ENCODE measurements at regions not wholly inside any gene's neighbourhood (a gene's known extent, or its start where the extent isn't known, plus 50 kb on each side); places are given as distances from the start of the nearest gene placed in this dataset.

DNA sequence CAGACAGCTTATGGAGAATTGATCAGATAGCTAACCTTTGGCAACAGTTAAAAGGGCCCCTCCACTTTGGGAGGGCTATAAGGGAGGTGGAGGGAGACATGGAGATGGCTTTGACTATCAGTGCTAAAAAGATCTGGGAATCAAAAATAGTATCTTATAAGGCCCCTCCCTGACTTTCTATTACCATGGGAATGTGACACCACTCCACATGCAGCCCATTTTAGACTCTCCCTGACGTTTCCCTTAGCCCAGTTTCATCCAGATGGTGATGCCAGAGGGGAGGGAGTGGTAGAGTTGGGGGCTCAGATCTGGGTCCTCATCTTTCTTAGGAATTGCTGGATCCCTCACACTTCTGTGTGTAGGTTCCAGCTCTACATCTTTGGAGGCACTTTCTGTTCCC is 200.0 kb upstream of the DTNBP1 start:
- DNase-seq (ENCODE audit: low read depth), result no peak
- no peak overlapping the region for H3K4me3 ChIP-seq (ENCODE audit: low read depth, low read length)

DNA sequence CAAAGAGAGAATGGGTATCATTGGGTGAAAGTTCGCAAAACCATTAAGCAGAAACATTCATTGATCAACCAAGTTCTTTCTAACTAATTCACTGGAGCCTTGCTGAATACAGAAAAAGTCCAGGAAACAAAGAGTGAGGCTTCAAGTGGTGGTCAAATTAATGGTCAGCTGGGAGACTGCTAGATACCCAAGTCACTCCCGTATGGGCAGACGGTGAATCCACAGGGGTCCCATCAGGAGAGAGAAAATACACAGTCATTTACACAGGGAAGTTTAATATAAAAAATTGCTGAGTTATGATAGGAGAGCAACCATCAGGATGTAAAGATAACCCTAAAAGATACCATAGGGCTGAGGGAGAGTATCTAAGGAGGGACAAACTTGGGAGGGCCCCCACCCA is 198.7 kb upstream of the DTNBP1 start:
- no peak overlapping the region for H3K4me3 ChIP-seq (ENCODE audit: low read depth, low read length)
- no peak for DNase-seq (ENCODE audit: low read depth)

DNA sequence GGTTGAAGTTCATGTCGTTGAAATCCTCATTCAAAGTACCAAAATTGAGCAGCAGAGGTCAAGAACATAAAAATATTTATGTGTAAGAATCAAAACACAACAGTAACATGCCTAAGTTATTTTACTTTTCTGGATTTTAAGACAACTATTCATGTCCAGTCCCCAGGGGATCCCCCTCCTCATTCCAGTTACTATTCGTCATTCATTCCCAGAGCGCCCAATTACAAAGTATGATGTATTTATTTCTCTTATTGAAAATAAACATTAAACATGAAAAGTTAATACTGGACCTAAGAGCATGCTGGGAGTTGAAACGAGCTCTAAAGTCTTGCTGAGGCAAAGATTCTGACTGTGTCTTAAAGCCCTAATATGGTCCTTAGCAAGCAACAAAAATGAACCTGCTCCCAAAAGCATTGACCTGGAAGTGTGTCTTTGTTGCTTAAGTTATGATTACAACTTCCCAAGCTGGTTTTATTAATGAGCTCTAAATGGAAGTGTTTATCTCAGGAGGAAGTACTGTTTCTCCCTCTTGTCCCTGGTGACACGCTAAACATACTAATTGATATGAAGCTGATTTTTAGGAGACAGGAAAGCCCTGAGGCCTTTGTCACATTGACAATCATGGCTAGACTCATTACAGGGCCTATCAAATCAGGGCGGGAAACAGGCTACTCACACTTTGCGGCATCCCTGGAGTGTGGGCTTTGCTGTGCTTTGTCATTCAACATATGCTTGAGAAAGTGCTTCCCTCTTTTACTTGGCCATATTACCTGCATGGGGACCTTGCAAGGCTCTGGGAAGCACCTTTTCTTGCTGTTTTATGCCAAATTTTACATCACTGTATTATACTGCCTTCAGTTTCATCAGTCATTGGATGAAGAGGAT is 192.2 kb upstream of the DTNBP1 start:
- no peak overlapping the region for H3K4me3 ChIP-seq (ENCODE audit: low read depth, low read length)
- no peak for DNase-seq (ENCODE audit: low read depth)

DNA sequence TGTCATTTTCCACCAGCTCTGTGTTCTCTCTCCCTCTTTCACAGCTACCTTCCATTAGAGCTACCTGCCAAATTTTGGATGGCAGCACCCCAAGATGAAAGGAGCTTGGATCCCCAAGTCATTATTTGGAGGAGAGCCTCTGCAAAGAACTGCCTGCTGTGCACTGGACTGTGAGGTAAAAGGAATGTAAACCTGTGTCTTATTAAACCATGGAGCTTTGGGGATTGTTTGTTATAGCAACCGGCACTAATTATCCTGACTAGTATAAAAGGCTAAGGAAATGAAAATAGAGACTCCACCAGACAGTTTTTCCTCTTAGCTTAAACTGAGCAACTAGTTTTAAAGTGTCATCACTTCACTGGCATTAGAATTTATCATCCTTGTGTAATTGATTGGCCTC is 191.6 kb upstream of the DTNBP1 start:
- H3K4me3 ChIP-seq (ENCODE audit: low read depth, low read length), result no peak overlapping the region
- no peak for DNase-seq (ENCODE audit: low read depth)

DNA sequence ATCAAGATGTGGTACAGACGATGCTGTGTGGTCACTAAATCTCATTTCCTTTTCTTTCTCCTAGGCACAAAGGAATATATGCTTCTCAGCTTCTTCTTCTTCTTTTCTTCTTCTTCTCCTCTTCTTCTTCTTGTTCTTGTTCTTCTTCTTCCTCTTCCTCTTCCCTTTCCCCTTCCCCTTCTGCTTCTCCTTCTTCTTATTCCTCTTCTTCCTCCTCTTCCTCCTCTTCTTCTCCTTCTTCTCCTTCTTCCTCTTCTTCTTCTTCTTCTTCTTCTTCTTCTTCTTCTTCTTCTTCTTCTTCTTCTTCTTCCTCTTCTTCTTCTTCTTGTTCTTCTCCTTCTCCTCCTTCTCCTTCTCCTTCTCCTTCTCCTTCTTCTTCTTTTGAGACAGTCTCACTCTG is 190.4 kb upstream of the DTNBP1 start:
- H3K4me3 ChIP-seq (ENCODE audit: low read depth, low read length), result no peak overlapping the region
- DNase-seq (ENCODE audit: low read depth), result no peak

DNA sequence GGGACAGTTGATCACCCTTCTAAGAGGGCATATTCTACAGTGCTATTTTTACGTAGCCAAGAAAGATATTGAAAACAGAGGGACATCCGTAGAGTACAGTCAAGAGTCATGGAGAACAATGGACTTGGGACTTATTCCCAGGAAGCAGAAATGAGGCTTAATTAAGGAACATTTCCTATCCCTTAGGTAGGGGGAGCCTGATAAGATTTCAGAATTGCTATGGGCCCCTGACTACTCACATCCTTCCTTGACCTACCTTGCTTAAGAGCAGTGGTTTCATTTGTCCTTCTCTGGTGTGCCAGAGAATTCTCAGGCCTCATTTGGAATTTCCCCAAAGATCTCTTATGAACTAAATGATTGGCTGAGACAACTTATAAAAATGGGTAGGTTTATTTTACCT is 189.5 kb upstream of the DTNBP1 start:
- DNase-seq (ENCODE audit: low read depth), result no peak
- H3K4me3 ChIP-seq (ENCODE audit: low read depth, low read length), result no peak overlapping the region

DNA sequence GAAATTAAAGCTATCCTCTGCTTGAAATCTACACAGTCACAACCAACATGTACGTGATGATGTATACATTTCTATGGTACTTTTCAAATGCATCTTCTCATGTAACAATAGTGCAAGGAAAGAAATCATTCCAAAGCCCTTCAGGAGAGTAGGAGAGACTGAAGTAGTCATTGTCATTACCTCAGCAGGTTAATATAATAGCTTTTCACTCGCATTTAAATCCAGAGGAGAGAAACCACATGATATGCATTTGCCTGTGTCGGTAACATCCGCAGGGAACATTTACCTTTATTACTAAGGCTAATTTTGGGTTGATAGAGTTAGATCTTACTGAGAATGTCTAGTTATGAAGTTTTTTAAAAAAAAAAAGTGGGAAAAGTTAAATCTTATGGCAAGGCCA is 186.6 kb upstream of the DTNBP1 start:
- no peak for DNase-seq (ENCODE audit: low read depth)
- no peak overlapping the region for H3K4me3 ChIP-seq (ENCODE audit: low read depth, low read length)

DNA sequence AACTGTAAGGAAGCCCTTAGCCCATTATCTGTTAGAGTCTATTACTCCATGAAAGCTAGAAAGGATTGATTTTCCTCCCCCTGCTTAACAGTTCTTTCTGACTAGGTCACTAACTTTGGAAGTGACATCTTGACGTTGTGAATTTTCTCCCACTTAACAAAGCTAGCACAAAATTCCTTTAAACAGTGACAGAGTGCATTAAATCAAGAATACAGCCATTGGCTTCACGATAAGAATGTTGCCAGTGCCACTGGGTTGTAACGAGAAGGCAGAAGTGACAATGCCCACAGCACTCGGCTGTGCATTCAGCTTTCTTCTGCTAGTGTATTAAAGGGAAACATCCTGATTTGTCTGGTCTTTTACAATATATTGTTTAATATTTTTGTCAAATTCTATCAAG is 182.7 kb upstream of the DTNBP1 start:
- DNase-seq (ENCODE audit: low read depth), result no peak
- H3K4me3 ChIP-seq (ENCODE audit: low read depth, low read length), result no peak overlapping the region

DNA sequence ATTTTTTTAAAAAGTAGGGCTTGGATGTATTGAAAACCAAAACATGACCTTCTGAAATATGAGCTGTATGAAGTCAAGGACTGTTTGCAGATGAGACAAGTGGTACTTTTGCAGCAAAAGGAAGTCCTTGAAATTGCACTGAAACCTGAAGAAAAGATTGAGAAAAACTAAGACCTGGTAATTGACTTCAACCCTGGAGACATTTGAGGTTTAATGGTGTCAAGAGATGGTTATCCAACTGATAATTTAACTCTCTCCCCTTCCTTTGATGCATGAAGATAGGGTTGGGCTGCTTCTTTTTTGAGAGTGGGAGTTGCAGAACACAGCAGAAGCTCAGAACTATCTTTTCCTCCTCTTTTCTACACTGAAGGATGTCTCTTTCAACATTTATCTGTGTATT is 180.9 kb upstream of the DTNBP1 start:
- H3K4me3 ChIP-seq (ENCODE audit: low read depth, low read length), result no peak overlapping the region
- DNase-seq (ENCODE audit: low read depth), result no peak

DNA sequence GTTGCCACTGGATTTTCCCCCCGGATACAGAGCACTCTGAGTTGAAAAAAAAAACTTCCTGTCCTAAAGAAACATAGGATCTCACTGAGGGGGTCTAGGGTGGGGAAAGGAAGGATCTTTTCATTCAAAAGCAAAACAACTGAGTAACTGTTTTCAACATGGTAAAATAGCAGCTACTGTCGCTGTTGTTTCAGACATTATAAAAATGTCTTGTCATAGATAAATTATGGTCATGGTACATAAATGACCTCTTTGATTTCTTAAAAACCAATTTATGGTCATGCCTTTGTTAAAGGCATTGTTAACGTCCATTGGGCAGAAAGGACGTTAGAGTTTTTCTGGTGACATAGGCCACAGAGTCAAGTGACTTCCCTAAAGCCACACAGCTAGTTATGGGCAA is 180.4 kb upstream of the DTNBP1 start:
- DNase-seq (ENCODE audit: low read depth), result no peak
- H3K4me3 ChIP-seq (ENCODE audit: low read depth, low read length), result no peak overlapping the region

DNA sequence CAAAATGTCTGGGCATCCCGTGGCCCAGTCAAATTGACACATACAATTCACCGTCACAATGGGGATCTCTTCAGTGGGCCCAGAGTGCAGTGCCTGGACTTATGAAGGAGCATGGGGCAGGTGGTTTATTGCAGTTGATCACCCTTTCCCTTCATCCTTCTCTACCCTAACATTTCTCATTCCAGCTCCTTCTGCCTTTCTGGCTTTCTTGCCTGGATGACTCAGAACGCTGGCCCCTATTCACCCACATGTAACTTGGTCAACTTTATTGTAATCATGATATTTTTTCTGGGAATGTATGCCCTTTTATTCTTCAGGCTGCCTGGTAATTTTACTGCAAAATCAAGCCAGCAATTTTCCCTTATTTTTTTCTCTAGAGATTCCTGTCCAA is 179.9 kb upstream of the DTNBP1 start:
- no peak for DNase-seq (ENCODE audit: low read depth)
- H3K4me3 ChIP-seq (ENCODE audit: low read depth, low read length), result no peak overlapping the region

DNA sequence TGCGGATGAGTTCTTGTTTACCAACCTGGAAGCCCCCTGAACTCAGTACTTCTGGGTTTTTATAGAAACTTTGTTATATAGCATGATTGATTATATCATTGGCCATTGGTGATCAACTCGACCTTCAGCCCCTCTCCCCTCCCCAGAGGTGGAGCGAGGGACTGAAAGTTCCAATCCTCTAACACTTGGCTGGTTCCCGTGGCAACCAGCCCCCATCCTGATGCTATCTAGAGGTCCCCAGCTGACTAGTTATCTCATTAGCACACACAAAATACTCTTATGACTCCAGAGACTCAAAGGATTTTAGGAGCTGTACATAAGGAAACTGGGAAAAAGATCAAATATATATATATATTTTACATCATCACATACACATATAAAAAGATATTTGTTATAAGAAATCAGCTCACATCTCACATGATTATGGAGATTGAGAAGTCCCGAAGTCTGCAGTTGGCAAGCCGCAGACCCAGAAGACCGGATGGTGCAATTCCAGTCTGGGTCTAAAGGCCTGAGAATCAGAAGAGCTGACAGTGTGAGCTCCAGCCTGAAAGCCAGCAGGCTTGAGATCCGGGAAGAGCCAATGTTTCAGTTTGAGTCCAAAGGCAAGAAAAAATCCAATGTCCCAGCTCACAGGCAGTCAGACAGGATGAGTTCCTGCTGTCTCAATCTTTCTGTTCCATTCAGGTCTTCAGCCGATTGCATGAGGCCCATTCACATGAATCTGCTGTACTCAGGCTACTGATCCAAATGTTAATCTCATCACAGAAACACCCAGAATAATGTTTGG is 179.3 kb upstream of the DTNBP1 start:
- H3K4me3 ChIP-seq (ENCODE audit: low read depth, low read length), result no peak overlapping the region
- DNase-seq (ENCODE audit: low read depth), result no peak

DNA sequence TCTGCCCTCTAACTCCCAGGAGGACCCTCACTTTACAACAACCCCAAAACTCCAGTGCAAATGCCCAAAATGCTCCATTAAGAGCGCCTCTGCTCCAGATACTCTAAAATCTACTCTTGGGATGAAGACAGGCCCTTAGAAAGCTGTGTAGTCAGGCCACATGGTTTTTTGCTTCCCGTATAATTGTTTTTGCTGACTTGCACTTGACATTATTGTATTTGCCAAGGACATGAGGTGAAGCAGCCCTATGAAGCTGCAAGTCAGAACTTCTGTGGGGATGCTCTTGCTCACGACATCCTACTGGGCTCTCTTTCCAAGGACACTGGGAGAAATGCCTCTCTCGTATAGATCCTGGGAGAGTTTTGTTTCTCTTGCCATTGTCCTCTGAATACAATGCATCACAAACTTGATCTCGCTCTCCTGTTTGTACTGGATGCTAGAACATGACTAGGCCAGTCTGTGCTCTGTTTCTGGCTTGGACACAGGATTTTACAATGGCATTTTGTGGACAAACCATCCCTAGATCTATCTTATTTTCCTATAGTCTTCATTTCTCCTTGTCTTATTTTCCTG is 177.2 kb upstream of the DTNBP1 start:
- no peak for DNase-seq (ENCODE audit: low read depth)

DNA sequence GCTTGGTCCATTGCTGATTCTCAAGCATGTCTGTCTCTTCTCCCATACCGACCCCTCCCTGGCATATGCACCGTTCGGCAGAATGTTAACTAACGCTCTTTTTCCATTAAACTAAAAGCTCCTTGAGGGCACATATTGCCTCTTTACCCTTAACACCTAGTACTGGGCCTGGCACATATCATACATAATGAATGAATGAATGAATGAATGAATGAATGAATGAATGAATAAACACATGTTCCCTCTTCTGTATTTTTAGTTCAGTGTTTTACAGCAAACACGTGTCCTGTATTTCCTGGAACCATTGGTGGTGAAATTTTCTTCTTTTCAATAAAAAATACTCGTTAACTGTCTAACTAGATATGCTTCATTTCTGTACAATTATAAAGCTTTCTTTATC is 174.4 kb upstream of the DTNBP1 start:
- DNase-seq (ENCODE audit: low read depth), result no peak

More for the DNA sequence above, 177.2 kb upstream of the DTNBP1 start:
- no peak overlapping the region for H3K4me3 ChIP-seq (ENCODE audit: low read depth, low read length)

DNA sequence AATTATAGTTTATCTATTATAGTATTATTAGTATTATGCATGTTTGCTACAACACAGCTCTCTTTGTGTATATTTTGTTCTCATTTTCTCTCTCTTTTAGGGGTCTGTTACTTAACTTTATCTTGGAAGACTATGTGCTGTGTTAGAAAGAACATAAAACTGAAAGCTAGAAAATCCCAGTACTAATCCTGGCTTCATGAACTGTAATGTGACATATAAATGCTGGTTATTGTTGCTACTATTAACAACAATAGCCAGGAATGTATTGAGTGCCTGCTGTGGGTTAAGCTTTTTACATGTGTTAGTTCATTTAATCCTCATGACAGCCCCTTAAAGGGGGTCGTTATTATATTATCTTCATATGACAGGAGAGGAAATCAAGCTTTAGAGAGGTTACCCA is 170.0 kb upstream of the DTNBP1 start:
- no peak for DNase-seq (ENCODE audit: low read depth)
- H3K4me3 ChIP-seq (ENCODE audit: low read depth, low read length), result no peak overlapping the region

More for the DNA sequence above, 174.4 kb upstream of the DTNBP1 start:
- H3K4me3 ChIP-seq (ENCODE audit: low read depth, low read length), result no peak overlapping the region

DNA sequence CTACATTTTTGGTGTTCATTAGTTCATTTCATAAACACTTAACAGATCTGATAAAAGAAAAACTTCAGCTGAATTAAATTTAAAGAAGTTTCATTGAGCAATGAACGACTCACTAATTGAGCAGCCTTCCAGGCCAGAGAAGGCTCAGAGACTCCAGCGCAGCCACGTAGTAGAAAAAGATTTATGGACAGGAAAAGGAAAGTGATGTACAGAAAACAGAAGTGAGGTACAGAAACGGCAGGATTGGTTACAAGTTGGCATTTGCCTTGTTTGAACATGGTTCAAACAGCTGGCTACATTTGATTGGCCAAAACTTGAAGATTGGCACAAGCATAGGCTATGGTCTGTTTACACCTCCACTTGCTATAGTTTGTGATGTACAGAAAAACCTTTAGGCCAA is 166.3 kb upstream of the DTNBP1 start:
- no peak for DNase-seq (ENCODE audit: low read depth)

DNA sequence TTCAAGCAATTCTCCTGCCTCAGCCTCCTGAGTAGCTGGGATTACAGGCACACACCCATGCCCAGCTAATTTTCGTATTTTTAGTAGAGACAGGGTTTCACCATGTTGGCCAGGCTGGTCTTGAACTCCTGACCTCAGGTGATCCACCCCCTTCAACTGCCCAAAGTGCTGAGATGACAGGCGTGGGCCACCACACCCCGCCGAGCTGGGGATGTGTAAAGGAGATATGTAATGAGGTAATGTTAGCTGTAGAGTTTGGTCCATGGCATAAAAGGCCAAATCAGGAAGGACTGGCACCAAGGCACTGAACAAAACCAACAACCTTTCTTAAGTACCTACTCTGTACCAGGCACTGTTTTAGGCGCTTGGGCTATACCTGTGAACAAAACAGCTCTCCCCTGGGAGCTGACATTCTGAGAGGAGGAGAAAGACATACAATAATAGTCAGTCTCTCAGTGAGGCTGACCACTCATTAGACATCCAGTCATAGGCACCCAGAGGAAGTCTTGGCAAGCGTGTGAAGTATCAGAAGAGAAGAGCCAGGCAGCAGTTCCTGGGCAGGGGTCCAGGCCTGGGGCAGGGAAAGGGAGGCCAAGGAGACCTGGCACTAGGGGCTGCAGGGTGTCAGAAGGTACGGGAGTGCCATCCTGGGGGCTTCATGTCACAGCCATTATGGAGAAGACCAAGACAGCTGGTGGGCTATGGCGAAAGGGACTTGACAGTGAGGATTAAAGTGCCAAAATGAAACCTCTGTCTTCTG is 164.8 kb upstream of the DTNBP1 start:
- no peak for DNase-seq (ENCODE audit: low read depth)
- no peak overlapping the region for H3K4me3 ChIP-seq (ENCODE audit: low read depth, low read length)

More for the DNA sequence above, 166.3 kb upstream of the DTNBP1 start:
- no peak overlapping the region for H3K4me3 ChIP-seq (ENCODE audit: low read depth, low read length)

DNA sequence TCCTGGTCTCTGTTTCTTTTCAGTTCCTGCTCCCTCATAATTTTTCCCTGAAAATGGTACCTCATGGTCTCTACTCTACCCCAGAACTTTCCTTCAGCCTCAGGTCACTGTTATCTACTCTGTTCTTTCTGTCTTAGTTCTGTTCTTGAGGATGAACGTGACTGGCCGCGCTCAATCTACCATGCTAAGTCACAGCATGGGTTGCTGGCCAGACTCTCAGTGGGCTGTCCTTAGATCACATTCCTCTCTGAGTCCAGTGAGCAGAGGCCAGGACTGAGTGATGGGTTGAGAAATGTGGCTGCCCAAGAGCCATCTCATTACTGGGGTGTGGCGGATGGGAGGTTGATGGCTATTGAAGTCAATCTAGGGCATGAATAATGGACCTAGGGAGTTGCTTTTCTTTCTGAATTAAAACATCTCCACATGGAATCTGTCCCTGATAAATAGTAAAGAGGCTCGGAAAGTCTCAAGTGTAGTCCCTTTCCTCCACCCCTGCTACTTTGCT is 164.0 kb upstream of the DTNBP1 start:
- no peak overlapping the region for H3K4me3 ChIP-seq (ENCODE audit: low read depth, low read length)
- DNase-seq (ENCODE audit: low read depth), result no peak

DNA sequence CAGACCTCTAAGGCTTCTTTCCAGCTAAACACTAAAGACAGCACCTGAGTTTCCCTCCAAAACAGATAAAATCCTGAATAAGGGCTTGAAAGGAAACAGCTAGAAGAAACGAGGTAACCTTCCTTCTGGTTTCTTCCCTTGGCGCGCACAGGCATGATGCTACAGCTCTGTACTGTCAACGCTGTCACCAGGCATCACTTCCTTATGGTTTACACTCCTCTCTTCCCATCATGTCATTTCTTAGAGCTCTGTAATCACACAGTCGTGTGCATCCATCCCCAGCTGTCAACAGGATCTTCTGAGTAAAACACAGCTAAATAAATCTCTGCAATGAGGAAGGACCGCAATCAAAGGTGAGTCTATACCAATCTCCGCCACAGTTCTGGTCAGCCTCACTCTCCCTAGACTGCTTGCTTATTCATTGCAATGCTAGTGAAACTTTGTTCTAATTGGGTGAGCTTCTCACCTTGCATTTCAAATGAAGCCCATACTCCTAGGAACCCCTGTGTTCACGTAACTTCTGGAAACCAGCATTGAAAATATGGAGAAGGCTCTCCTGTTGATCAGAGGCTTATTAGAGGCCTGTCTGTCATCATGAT is 162.6 kb upstream of the DTNBP1 start:
- DNase-seq (ENCODE audit: low read depth), result no peak
- H3K4me3 ChIP-seq (ENCODE audit: low read depth, low read length), result no peak overlapping the region
